SK-N-SH treated with all-trans-retinoic acid at 6 μM for 48 hours (cell line): ENCODE measurements at regions not wholly inside any gene's neighbourhood (a gene's known extent, or its start where the extent isn't known, plus 50 kb on each side); places are given as distances from the start of the nearest gene placed in this dataset.

Source experiments
- CSDC2 ChIP-seq: fragments of 250-450 bp; sonication (Bioruptor Pico); IDR thresholded peaks from 2 replicates; pipeline ENCODE4 v1.5.0; 2020; ENCODE audit warnings: mild to moderate bottlenecking, moderate library complexity
- POU6F1 ChIP-seq: fragments of 250-450 bp; sonication (Bioruptor Pico); IDR thresholded peaks from 2 replicates; pipeline ENCODE4 v1.8.0; 2021; ENCODE audit warnings: low read depth, mild to moderate bottlenecking, moderate library complexity, borderline replicate concordance
- ZFP3 ChIP-seq: fragments of 250-450 bp; sonication (Bioruptor Pico); IDR thresholded peaks from 2 replicates; pipeline ENCODE4 v1.5.0; 2020; ENCODE audit warnings: mild to moderate bottlenecking, moderate library complexity
- TF ChIP-seq, protein P1 (sequence below): fragments of 250-450 bp; sonication (Bioruptor Pico); IDR thresholded peaks from 2 replicates; pipeline ENCODE4 v1.8.0; 2020; ENCODE audit warnings: mild to moderate bottlenecking, moderate library complexity, borderline replicate concordance

GRCh38 chr16:85418978-85419491, 194.1 kb upstream of the GSE1 start:
- TF ChIP-seq ZFP3 (CRISPR knock-in tag) (no peak), CSDC2 (CRISPR knock-in tag) (no peak), POU6F1 (no peak)
- TF ChIP-seq, protein P1, sequence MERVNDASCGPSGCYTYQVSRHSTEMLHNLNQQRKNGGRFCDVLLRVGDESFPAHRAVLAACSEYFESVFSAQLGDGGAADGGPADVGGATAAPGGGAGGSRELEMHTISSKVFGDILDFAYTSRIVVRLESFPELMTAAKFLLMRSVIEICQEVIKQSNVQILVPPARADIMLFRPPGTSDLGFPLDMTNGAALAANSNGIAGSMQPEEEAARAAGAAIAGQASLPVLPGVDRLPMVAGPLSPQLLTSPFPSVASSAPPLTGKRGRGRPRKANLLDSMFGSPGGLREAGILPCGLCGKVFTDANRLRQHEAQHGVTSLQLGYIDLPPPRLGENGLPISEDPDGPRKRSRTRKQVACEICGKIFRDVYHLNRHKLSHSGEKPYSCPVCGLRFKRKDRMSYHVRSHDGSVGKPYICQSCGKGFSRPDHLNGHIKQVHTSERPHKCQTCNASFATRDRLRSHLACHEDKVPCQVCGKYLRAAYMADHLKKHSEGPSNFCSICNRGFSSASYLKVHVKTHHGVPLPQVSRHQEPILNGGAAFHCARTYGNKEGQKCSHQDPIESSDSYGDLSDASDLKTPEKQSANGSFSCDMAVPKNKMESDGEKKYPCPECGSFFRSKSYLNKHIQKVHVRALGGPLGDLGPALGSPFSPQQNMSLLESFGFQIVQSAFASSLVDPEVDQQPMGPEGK (CRISPR knock-in tag): no peak
